ENCODE measurements at regions not wholly inside any gene's neighbourhood (a gene's known extent, or its start where the extent isn't known, plus 50 kb on each side); places are given as distances from the start of the nearest gene placed in this dataset.
"Not testable (repeated sequence)": the region's sequence is repeated elsewhere in the genome, so short reads cannot be mapped to it uniquely, and the experiment has no call there.

GRCh38 chr4:67333664-67334063 is 211.6 kb downstream of the CENPC start:
- in situ Hi-C loops (cut with HindIII; ENCODE audit: low sequenced_read_pairs), result no loop called here

GRCh38 chr4:67332627-67333026 is 212.7 kb downstream of the CENPC start:
- in situ Hi-C loops (cut with HindIII; ENCODE audit: low sequenced_read_pairs), result no loop called here

- in situ Hi-C loops (cut with HindIII; ENCODE audit: low sequenced_read_pairs), result no loop called here
Measured at GRCh38 chr4:67328393-67328792, 216.9 kb downstream of the CENPC start.

GRCh38 chr4:67328018-67328278 is 217.4 kb downstream of the CENPC start:
- in situ Hi-C loops (cut with HindIII; ENCODE audit: low sequenced_read_pairs), result no loop called here

GRCh38 chr4:67327245-67328017 is 217.9 kb downstream of the CENPC start:
- in situ Hi-C loops (cut with HindIII; ENCODE audit: low sequenced_read_pairs), result no loop called here

- in situ Hi-C loops (cut with HindIII; ENCODE audit: low sequenced_read_pairs), result no loop called here
Measured at GRCh38 chr4:67325791-67326190, 219.5 kb downstream of the CENPC start.

GRCh38 chr4:67320645-67321044 is 224.7 kb downstream of the CENPC start:
- in situ Hi-C loops (cut with HindIII; ENCODE audit: low sequenced_read_pairs), result no loop called here

- in situ Hi-C loops (cut with HindIII; ENCODE audit: low sequenced_read_pairs), result not testable (repeated sequence)
Measured at GRCh38 chr4:67319607-67320006, 225.7 kb downstream of the CENPC start.

GRCh38 chr4:67300497-67301185 is 244.7 kb downstream of the CENPC start:
- in situ Hi-C loops (cut with HindIII; ENCODE audit: low sequenced_read_pairs), result not testable (repeated sequence)

- in situ Hi-C loops (cut with HindIII; ENCODE audit: low sequenced_read_pairs), result no loop called here
Measured at GRCh38 chr4:67292636-67293035, 252.7 kb downstream of the CENPC start.

- in situ Hi-C loops (cut with HindIII; ENCODE audit: low sequenced_read_pairs), result no loop called here
Measured at GRCh38 chr4:67292045-67292444, 253.3 kb downstream of the CENPC start.

- in situ Hi-C loops (cut with HindIII; ENCODE audit: low sequenced_read_pairs), result no loop called here
Measured at GRCh38 chr4:67291644-67292043, 253.7 kb downstream of the CENPC start.

- in situ Hi-C loops (cut with HindIII; ENCODE audit: low sequenced_read_pairs), result no loop called here
Measured at GRCh38 chr4:67288964-67289363, 256.3 kb downstream of the CENPC start.

- in situ Hi-C loops (cut with HindIII; ENCODE audit: low sequenced_read_pairs), result no loop called here
Measured at GRCh38 chr4:67286724-67287123, 258.6 kb downstream of the CENPC start.

GRCh38 chr4:67282749-67283148 is 262.6 kb downstream of the CENPC start:
- in situ Hi-C loops (cut with HindIII; ENCODE audit: low sequenced_read_pairs), result no loop called here

GRCh38 chr4:67275179-67275750 is 270.0 kb downstream of the CENPC start:
- in situ Hi-C loops (cut with HindIII; ENCODE audit: low sequenced_read_pairs), result no loop called here

GRCh38 chr4:67274671-67275070 is 270.6 kb downstream of the CENPC start:
- in situ Hi-C loops (cut with HindIII; ENCODE audit: low sequenced_read_pairs), result not testable (repeated sequence)

- in situ Hi-C loops (cut with HindIII; ENCODE audit: low sequenced_read_pairs), result no loop called here
Measured at GRCh38 chr4:67273666-67274065, 271.6 kb downstream of the CENPC start.

- in situ Hi-C loops (cut with HindIII; ENCODE audit: low sequenced_read_pairs), result no loop called here
Measured at GRCh38 chr4:67261971-67262370, 283.3 kb downstream of the CENPC start.

- in situ Hi-C loops (cut with HindIII; ENCODE audit: low sequenced_read_pairs), result no loop called here
Measured at GRCh38 chr4:67256388-67257043, 288.8 kb downstream of the CENPC start.

- in situ Hi-C loops (cut with HindIII; ENCODE audit: low sequenced_read_pairs), result no loop called here
Measured at GRCh38 chr4:67250131-67250896, 295.0 kb downstream of the CENPC start.
